GM12878 (cell line): ENCODE measurements at regions not wholly inside any gene's neighbourhood (a gene's known extent, or its start where the extent isn't known, plus 50 kb on each side); places are given as distances from the start of the nearest gene placed in this dataset.

ENCODE experiments used
- ATAC-seq: fragments of 200-7000 bp; cut with Tn5 transposase; 3 replicates; pipeline ENCODE4 v1.9.1; 2020; ENCODE audit warnings: mild to moderate bottlenecking, moderate library complexity
- BruUV-seq: library from RNA; stranded (reverse); fragments of 400-500 nt; replicated peaks from 2 replicates; lab custom pipeline; 2021; lab: Mats Ljungman, UMichigan
- CTCF ChIA-PET: fragments of 300-600 bp; sonication (Branson Sonifier 250); formaldehyde crosslinking; extraction: SDS; loops from one replicate; lab custom pipeline; 2021; ENCODE audit warnings: inconsistent platforms; lab: Yijun Ruan, JAX
- POLR2A ChIA-PET: fragments of 350-600 bp; formaldehyde crosslinking; extraction: SDS; loops from one replicate; lab custom pipeline; 2021; ENCODE audit warnings: inconsistent platforms; lab: Charles Lee
- RAD21 ChIA-PET: fragments of 300-600 bp; sonication (Branson Sonifier 250); formaldehyde crosslinking; loops from one replicate; lab custom pipeline; 2023; ENCODE audit warnings: antibody characterized with exemption; ENCODE audit not compliant: unreplicated experiment; lab: Charles Lee
- SMC1A ChIA-PET: fragments of 300-600 bp; sonication (Branson Sonifier 250); formaldehyde crosslinking; loops from one replicate; lab custom pipeline; 2023; ENCODE audit not compliant: unreplicated experiment, uncharacterized antibody; lab: Charles Lee
- DNase-seq: peaks from one replicate; pipeline ENCODE4 v3.0.0-alpha.2; 2011; ENCODE audit warnings: low read depth, low spot score
- FAIRE-seq: peaks from 3 replicates; lab custom pipeline; 2011; peaks lifted over from hg19 to GRCh38; lab: Jason Lieb, UNC
- H2AFZ ChIP-seq: 2 replicates; pipeline ENCODE4 v1.6.0; 2011; ENCODE audit warnings: low read depth, low read length, control low read depth; ENCODE audit not compliant: control insufficient read depth
- H3K27ac ChIP-seq: 2 replicates; pipeline ENCODE4 v1.5.1; 2011; ENCODE audit warnings: control low read depth; ENCODE audit not compliant: control insufficient read depth, insufficient read depth
- H3K27me3 ChIP-seq, 2 experiments: replicated peaks in 1 of 2; 2 replicates each; pipeline versions ENCODE4 v1.6.0 to v1.6.1; 2011; ENCODE audit warnings: low read length in 1 of 2; ENCODE audit not compliant: control insufficient read depth in 2 of 2, insufficient read depth in 2 of 2
- H3K36me3 ChIP-seq, 2 experiments: 2 replicates each; pipeline ENCODE4 v1.5.1; 2011; ENCODE audit warnings: low read length in 1 of 2; ENCODE audit not compliant: control insufficient read depth in 2 of 2, insufficient read depth in 2 of 2
- H3K4me1 ChIP-seq: 2 replicates; pipeline ENCODE4 v1.6.1; 2011; ENCODE audit warnings: mild to moderate bottlenecking, low read length, moderate library complexity, mixed read lengths; ENCODE audit not compliant: control insufficient read depth, insufficient read depth
- H3K4me2 ChIP-seq: 2 replicates; pipeline ENCODE4 v1.6.0; 2011; ENCODE audit warnings: control low read depth; ENCODE audit not compliant: control insufficient read depth, insufficient read depth
- H3K4me3 ChIP-seq: fragments of 200-600 bp; sonication (generic); 2 replicates; pipeline ENCODE4 v1.5.1; 2016
- H3K79me2 ChIP-seq: 2 replicates; pipeline ENCODE4 v1.6.0; 2011; ENCODE audit warnings: low read length; ENCODE audit not compliant: control insufficient read depth, insufficient read depth
- H3K9ac ChIP-seq: 2 replicates; pipeline ENCODE4 v1.8.0; 2011; ENCODE audit warnings: low read length, control low read depth, mixed read lengths; ENCODE audit not compliant: control insufficient read depth, insufficient read depth
- H3K9me3 ChIP-seq: replicated peaks from 3 replicates; pipeline ENCODE4 v1.5.1; 2011; ENCODE audit warnings: mild to moderate bottlenecking, low read length; ENCODE audit not compliant: control insufficient read depth, insufficient read depth
- H4K20me1 ChIP-seq: 2 replicates; pipeline ENCODE4 v1.6.0; 2011; ENCODE audit not compliant: control insufficient read depth, insufficient read depth
- BRCA1 ChIP-seq: IDR thresholded peaks from 2 replicates; pipeline ENCODE4 v1.6.1; 2011; ENCODE audit warnings: low read depth, low read length, improper control_type of control experiment
- CBX3 ChIP-seq: fragments of 200-600 bp; sonication (generic); IDR thresholded peaks from 2 replicates; pipeline ENCODE4 v1.6.1; 2016; ENCODE audit warnings: low read depth, borderline replicate concordance
- MTA3 ChIP-seq: IDR thresholded peaks from 2 replicates; pipeline ENCODE4 v1.6.1; 2012; ENCODE audit warnings: low read length, inconsistent platforms, borderline replicate concordance
- REST ChIP-seq: IDR thresholded peaks from 2 replicates; pipeline ENCODE4 v1.6.1; 2012; ENCODE audit warnings: mild to moderate bottlenecking, low read depth, low read length
- STAT3 ChIP-seq: IDR thresholded peaks from 2 replicates; pipeline ENCODE4 v1.6.1; 2011; ENCODE audit warnings: low read depth, low read length, improper control_type of control experiment
- SUZ12 ChIP-seq: fragments of 200-600 bp; sonication (generic); IDR thresholded peaks from one replicate; pipeline ENCODE4 v1.6.1; 2018; ENCODE audit warnings: antibody characterized with exemption, mild to moderate bottlenecking; ENCODE audit not compliant: unreplicated experiment
- ZNF622 ChIP-seq: fragments of 450-650 bp; IDR thresholded peaks from 2 replicates; pipeline ENCODE4 v1.6.1; 2017; ENCODE audit warnings: mild to moderate bottlenecking, inconsistent platforms
- in situ Hi-C: fragments of 300-500 bp; cut with MboI; formaldehyde crosslinking; loops from 9 replicates; pipeline ENCODE4 v1.14.3; 2018; ENCODE audit warnings: mixed read lengths
- intact Hi-C: fragments of 100-400 bp; cut with micrococcal nuclease; formaldehyde crosslinking; loops from one replicate; pipeline ENCODE4 v1.14.2; 2022; ENCODE audit not compliant: unreplicated experiment

- H4K20me1 ChIP-seq = no peaks in the 10 kb centered on the region
- TF ChIP-seq REST (no peak), CBX3 (no peak), SUZ12 (no peak), MTA3 (no peak), STAT3 (no peak), BRCA1 (no peak), ZNF622 (no peak)
- TF ChIP-seq, all 136 proteins: peak for 0
- no peaks in the 10 kb centered on the region for H3K27me3 ChIP-seq
- H3K79me2 ChIP-seq = no peaks in the 10 kb centered on the region
- ChIA-PET POLR2A (no interaction called here), SMC1A (no interaction called here), CTCF (no interaction called here), RAD21 (no interaction called here)
- H3K9me3 ChIP-seq = no peaks in the 10 kb centered on the region
- H3K27ac ChIP-seq = no peak overlapping the region
- H3K4me3 ChIP-seq = no peak overlapping the region
- FAIRE-seq (no peak), DNase-seq (no peak), ATAC-seq (no peak)
- H3K9ac ChIP-seq = no peak overlapping the region
- no TSS peak for BruUV-seq
- H3K36me3 ChIP-seq = no peaks in the 10 kb centered on the region
- no peaks in the 10 kb centered on the region for H3K4me1 ChIP-seq
- no peak overlapping the region for H2AFZ ChIP-seq
- no peak overlapping the region for H3K4me2 ChIP-seq
- in situ Hi-C loops (no loop called here), intact Hi-C loops (no loop called here)
Measured at GRCh38 chr1:80375662-80376061, 1369.1 kb upstream of the ADGRL4 start.
